ENCODE measurements at regions not wholly inside any gene's neighbourhood (a gene's known extent, or its start where the extent isn't known, plus 50 kb on each side); places are given as distances from the start of the nearest gene placed in this dataset.

GRCh38 chr1:104358086-104358485 is 608.4 kb downstream of the AMY1C start:
- no peak overlapping the region for H3K4me3 ChIP-seq
- no peak overlapping the region for H3K27ac ChIP-seq
- no peaks in the 10 kb centered on the region for H3K36me3 ChIP-seq
- no peaks in the 10 kb centered on the region for H3K4me1 ChIP-seq
- no peaks in the 10 kb centered on the region for H3K9me3 ChIP-seq
- H3K27me3 ChIP-seq: no peaks in the 10 kb centered on the region
- TF ChIP-seq CTCF (IDR thresholded peaks at IDR 0.05): no peak
- no peak for DNase-seq (ENCODE audit: low spot score)

GRCh38 chr1:104358621-104359020 is 608.9 kb downstream of the AMY1C start:
- H3K27ac ChIP-seq: no peak overlapping the region
- H3K4me3 ChIP-seq: no peak overlapping the region
- no peak for TF ChIP-seq CTCF (IDR thresholded peaks at IDR 0.05)
- no peaks in the 10 kb centered on the region for H3K4me1 ChIP-seq
- H3K27me3 ChIP-seq: no peaks in the 10 kb centered on the region
- H3K9me3 ChIP-seq: no peaks in the 10 kb centered on the region
- DNase-seq (ENCODE audit: low spot score): no peak
- H3K36me3 ChIP-seq: no peaks in the 10 kb centered on the region

GRCh38 chr1:104378414-104378813 is 628.7 kb downstream of the AMY1C start:
- Histone ChIP-seq H3K27ac (no peak overlapping the region), H3K36me3 (no peaks in the 10 kb centered on the region), H3K27me3 (no peaks in the 10 kb centered on the region), H3K4me3 (no peak overlapping the region), H3K4me1 (no peaks in the 10 kb centered on the region), H3K9me3 (no peaks in the 10 kb centered on the region)
- DNase-seq (ENCODE audit: low spot score): no peak
- no peak for TF ChIP-seq CTCF (IDR thresholded peaks at IDR 0.05)

- TF ChIP-seq CTCF (IDR thresholded peaks at IDR 0.05): no peak
- DNase-seq (ENCODE audit: low spot score): no peak
- Histone ChIP-seq H3K27me3 (no peaks in the 10 kb centered on the region), H3K4me3 (no peak overlapping the region), H3K27ac (no peak overlapping the region), H3K9me3 (no peaks in the 10 kb centered on the region), H3K36me3 (no peaks in the 10 kb centered on the region), H3K4me1 (no peaks in the 10 kb centered on the region)
Observed at GRCh38 chr1:104380003-104380402, 630.3 kb downstream of the AMY1C start.

GRCh38 chr1:104387716-104388508 is 638.2 kb downstream of the AMY1C start:
- no peak for DNase-seq (ENCODE audit: low spot score)
- no peaks in the 10 kb centered on the region for H3K4me1 ChIP-seq
- TF ChIP-seq CTCF (IDR thresholded peaks at IDR 0.05): no peak

GRCh38 chr1:104392552-104392951 is 642.9 kb downstream of the AMY1C start:
- Histone ChIP-seq H3K4me1 (no peaks in the 10 kb centered on the region), H3K9me3 (no peaks in the 10 kb centered on the region)
- DNase-seq (ENCODE audit: low spot score): no peak

More at GRCh38 chr1:104387716-104388508, 638.2 kb downstream of the AMY1C start:
- no peaks in the 10 kb centered on the region for H3K36me3 ChIP-seq
- H3K27ac ChIP-seq: no peak overlapping the region
- H3K9me3 ChIP-seq: no peaks in the 10 kb centered on the region
- no peak overlapping the region for H3K4me3 ChIP-seq
- H3K27me3 ChIP-seq: no peaks in the 10 kb centered on the region

More at GRCh38 chr1:104392552-104392951, 642.9 kb downstream of the AMY1C start:
- H3K27ac ChIP-seq: no peak overlapping the region
- no peak overlapping the region for H3K4me3 ChIP-seq
- TF ChIP-seq CTCF (IDR thresholded peaks at IDR 0.05): no peak
- H3K36me3 ChIP-seq: no peaks in the 10 kb centered on the region
- H3K27me3 ChIP-seq: no peaks in the 10 kb centered on the region

All from right atrium auricular region (tissue), 2 donors.